C4-2B (cell line): ENCODE measurements at regions not wholly inside any gene's neighbourhood (a gene's known extent, or its start where the extent isn't known, plus 50 kb on each side); places are given as distances from the start of the nearest gene placed in this dataset.

ENCODE experiments used
- H3K27ac ChIP-seq: fragments of 450-650 bp; 2 replicates; pipeline ENCODE4 v1.5.1; 2017
- CTCF ChIP-seq: fragments of 450-650 bp; conservative IDR thresholded peaks from 2 replicates; pipeline ENCODE4 v1.5.1; 2017; ENCODE audit warnings: mild to moderate bottlenecking
- ZFX ChIP-seq: fragments of 450-650 bp; IDR thresholded peaks from 2 replicates; pipeline ENCODE4 v1.6.1; 2017

DNA sequence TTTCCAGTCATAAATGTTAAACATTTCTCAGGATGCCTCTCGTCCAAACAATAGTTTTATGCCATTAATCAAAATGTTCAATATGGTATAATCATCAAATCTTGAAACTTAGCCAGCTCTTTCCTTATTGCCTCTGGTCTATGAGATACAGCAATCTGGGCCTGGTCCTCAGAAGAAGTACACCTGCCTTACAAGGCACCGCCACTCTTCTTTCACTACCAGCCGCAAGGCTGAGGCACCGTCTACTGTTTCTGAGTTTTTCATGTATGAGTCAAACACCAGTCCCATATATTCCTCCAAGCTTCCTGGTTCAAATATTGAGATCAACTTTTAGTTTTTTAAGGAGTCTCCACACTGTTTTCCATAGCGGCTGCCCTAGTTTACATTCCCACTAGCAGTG lies 600.6 kb upstream of the FAT3 start:
- no peak for TF ChIP-seq CTCF
- no peak for TF ChIP-seq ZFX
- H3K27ac ChIP-seq: no peak overlapping the region

DNA sequence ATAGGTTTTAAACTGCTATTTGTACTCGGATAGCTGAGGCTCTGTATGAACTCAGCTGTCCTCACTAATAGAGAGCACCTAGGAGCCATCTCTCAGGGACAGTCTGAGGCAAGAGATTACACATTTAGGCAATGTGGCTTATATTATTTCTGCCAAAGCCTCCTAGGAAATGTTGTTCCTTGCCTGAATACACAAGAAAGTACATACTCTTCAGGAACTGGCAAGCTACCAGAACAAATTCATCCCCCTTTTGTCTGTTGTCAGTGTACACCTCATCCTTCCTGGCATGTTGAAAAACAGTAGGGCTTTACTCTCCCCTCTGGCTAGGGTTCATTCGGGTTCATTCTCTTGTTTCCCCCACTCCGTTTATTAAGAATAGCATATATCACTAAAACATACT lies 615.9 kb upstream of the FAT3 start:
- H3K27ac ChIP-seq: no peak overlapping the region
- no peak for TF ChIP-seq ZFX
- no peak for TF ChIP-seq CTCF

DNA sequence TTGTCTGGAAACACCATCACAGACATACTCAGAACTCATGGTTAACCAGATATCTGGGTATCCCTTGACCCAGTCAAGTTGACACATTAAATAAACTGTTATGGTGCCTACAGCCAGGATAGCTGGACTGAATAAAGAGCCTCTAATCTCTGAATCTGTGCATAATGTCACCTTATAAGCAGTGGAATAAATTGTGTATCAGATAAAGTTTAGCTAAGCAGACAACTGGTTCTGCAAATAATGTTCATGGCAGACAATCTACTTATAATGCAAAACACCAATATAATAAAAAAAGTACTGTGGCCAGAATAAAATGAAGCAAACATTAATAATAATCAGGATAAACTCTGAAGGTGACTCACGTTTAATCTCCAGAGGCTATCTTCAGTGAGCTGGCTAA lies 628.5 kb upstream of the FAT3 start:
- H3K27ac ChIP-seq: no peak overlapping the region
- no peak for TF ChIP-seq ZFX
- TF ChIP-seq CTCF: no peak

DNA sequence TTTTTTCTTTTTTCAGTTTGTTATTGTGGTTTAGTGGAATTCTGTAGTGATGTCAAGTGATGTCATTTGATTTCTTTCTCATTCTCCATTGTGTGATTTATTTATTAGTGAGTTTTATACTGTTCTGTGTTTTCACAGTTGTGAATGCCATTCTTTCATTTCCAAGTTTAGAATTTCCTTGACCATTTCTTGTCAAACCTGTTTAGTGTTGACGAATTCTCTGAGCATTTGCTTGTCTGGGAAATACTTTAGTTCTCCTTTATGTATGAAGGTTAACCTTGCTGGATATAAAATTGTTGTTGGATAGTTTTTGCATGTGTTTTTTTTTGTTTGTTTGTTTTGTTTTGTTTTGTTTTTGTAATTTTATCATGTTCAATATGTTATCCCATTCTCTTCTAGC lies 633.6 kb upstream of the FAT3 start:
- TF ChIP-seq CTCF (no peak), ZFX (no peak)
- no peak overlapping the region for H3K27ac ChIP-seq

DNA sequence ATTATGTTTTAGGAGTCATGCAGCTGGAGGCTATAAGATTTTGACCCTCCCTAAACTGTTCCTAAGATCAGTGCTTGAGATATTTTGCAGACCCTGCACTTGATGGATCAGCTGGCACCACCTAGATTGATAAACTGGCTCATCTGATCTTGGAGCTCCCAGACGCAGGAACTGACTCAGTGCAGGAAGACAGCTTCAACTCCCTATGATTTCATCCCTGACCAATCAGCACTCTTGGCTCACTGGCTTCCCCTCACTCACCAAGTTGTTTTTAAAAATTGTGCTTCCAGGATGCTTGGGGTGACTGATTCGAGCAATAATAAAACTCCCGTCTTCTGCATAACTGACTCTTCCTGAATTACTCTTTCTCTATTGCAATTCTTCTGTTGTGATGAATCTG lies 637.5 kb upstream of the FAT3 start:
- H3K27ac ChIP-seq: no peak overlapping the region
- TF ChIP-seq CTCF (no peak), ZFX (no peak)

GRCh38 chr11:91585035-91585801 lies 639.4 kb upstream of the FAT3 start:
- TF ChIP-seq ZFX (no peak), CTCF (no peak)
- H3K27ac ChIP-seq: no peak overlapping the region

DNA sequence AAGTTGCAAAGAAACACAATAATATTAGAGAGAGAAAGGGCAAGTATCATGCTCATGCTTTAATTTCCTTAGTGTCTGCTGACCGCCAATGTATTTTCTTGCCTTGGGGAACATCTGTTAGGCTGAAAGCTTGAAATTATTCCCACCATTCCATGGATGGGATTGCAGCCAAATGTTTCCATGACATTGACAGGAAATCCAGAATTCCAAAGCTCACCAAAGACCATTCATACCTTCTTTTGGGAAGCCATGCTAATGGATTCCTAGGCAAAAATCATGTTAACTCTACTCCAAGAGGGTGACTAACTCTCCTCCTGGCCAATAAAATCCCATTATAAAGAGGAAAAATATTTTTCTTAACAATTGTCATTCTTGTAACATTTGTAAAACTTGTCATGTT lies 661.4 kb upstream of the FAT3 start:
- TF ChIP-seq CTCF: no peak
- no peak for TF ChIP-seq ZFX
- H3K27ac ChIP-seq: no peak overlapping the region
